H1 (cell line): ENCODE measurements at regions not wholly inside any gene's neighbourhood (a gene's known extent, or its start where the extent isn't known, plus 50 kb on each side); places are given as distances from the start of the nearest gene placed in this dataset.

Source experiments
- CTCF ChIA-PET: fragments of 300-600 bp; sonication (Branson Sonifier 250); formaldehyde crosslinking; loops from one replicate; lab custom pipeline; 2021; ENCODE audit not compliant: partially characterized antibody; lab: Charles Lee
- POLR2A ChIA-PET: fragments of 300-600 bp; sonication (Branson Sonifier 250); formaldehyde crosslinking; loops from one replicate; lab custom pipeline; 2021; ENCODE audit warnings: inconsistent platforms; ENCODE audit not compliant: partially characterized antibody; lab: Charles Lee
- DNase-seq, 2 experiments: peaks; one replicate each; pipeline versions ENCODE4 v3.0.0 to v3.0.0-alpha.2; 2010 to 2022; ENCODE audit warnings: low spot score in 2 of 2, low read depth in 1 of 2, mixed read lengths in 1 of 2
- FAIRE-seq: peaks from 2 replicates; lab custom pipeline; 2011; peaks lifted over from hg19 to GRCh38; lab: Jason Lieb, UNC
- H2AFZ ChIP-seq: 2 replicates; pipeline ENCODE4 v1.8.1; 2012; ENCODE audit warnings: low read length, inconsistent platforms
- H2AK5ac ChIP-seq: 2 replicates; pipeline ENCODE4 v1.6.1; 2013; ENCODE audit warnings: low read depth, low read length
- H2BK120ac ChIP-seq: replicated peaks from 2 replicates; pipeline ENCODE3; 2013; ENCODE audit warnings: low read depth, low read length, inconsistent platforms
- H2BK12ac ChIP-seq: 2 replicates; pipeline ENCODE4 v1.6.1; 2013; ENCODE audit warnings: low read depth, low read length
- H2BK15ac ChIP-seq: 2 replicates; pipeline ENCODE4 v1.6.1; 2013; ENCODE audit warnings: low read length
- H2BK20ac ChIP-seq: 2 replicates; pipeline ENCODE4 v1.6.1; 2013; ENCODE audit warnings: low read length
- H2BK5ac ChIP-seq: 2 replicates; pipeline ENCODE4 v1.6.1; 2013; ENCODE audit warnings: low read depth, low read length
- H3K14ac ChIP-seq: 2 replicates; pipeline ENCODE4 v1.6.1; 2013; ENCODE audit warnings: inconsistent platforms; ENCODE audit not compliant: insufficient read length
- H3K18ac ChIP-seq: 2 replicates; pipeline ENCODE4 v1.6.1; 2013; ENCODE audit warnings: low read length; ENCODE audit errors: extremely low read depth
- H3K23ac ChIP-seq: 2 replicates; pipeline ENCODE4 v1.6.1; 2013; ENCODE audit warnings: inconsistent platforms; ENCODE audit not compliant: insufficient read length
- H3K23me2 ChIP-seq: 2 replicates; pipeline ENCODE4 v1.6.1; 2013; ENCODE audit warnings: low read depth, low read length
- H3K27ac ChIP-seq: 2 replicates; pipeline ENCODE4 v1.6.1; 2011; ENCODE audit warnings: low read depth, low read length, inconsistent platforms
- H3K27me3 ChIP-seq, 4 experiments: replicated peaks in 1 of 4; 1 replicate in 1 of 4; 2 replicates in 3 of 4; pipeline versions ENCODE4 v1.6.1 to v1.8.1; 2011 to 2013; ENCODE audit warnings: low read length in 3 of 4, mild to moderate bottlenecking in 3 of 4, inconsistent platforms in 2 of 4, mixed read lengths in 2 of 4, moderate library complexity in 1 of 4; ENCODE audit not compliant: control insufficient read depth in 3 of 4, insufficient read depth in 3 of 4; ENCODE audit errors: extremely low read depth in 1 of 4
- H3K36me3 ChIP-seq, 4 experiments: 2 replicates each; pipeline versions ENCODE4 v1.6.1 to v1.8.1; 2011 to 2013; ENCODE audit warnings: mild to moderate bottlenecking in 4 of 4, low read length in 3 of 4, moderate library complexity in 2 of 4, control low read depth in 1 of 4, inconsistent platforms in 1 of 4; ENCODE audit not compliant: insufficient read depth in 4 of 4, control insufficient read depth in 2 of 4
- H3K4ac ChIP-seq: replicated peaks from 2 replicates; pipeline ENCODE3; 2013; ENCODE audit warnings: low read length, low read depth, mixed read lengths, inconsistent platforms; ENCODE audit not compliant: insufficient read length
- H3K4me1 ChIP-seq, 4 experiments: replicated peaks in 1 of 4; 1 replicate in 1 of 4; 2 replicates in 3 of 4; pipeline versions ENCODE4 v1.6.1 to v1.8.1; 2011 to 2013; ENCODE audit warnings: low read length in 3 of 4, inconsistent platforms in 2 of 4, mixed read lengths in 1 of 4; ENCODE audit not compliant: insufficient read depth in 4 of 4, control insufficient read depth in 3 of 4
- H3K4me2 ChIP-seq, 2 experiments: 2 replicates each; pipeline versions ENCODE4 v1.6.1 to v1.8.1; 2011 to 2013; ENCODE audit warnings: low read depth in 2 of 2, low read length in 2 of 2, control low read depth in 1 of 2, inconsistent platforms in 1 of 2, mild to moderate bottlenecking in 1 of 2; ENCODE audit not compliant: insufficient read depth in 1 of 2
- H3K4me3 ChIP-seq, 4 experiments: fragments of 200-600, 300-600 bp in 1 of 4; sonication (generic), shearing (Covaris generic), sonication (Bioruptor Twin) in 1 of 4; 2 replicates each; pipeline versions ENCODE4 v1.5.1 to v1.8.1; 2011 to 2016; ENCODE audit warnings: low read length in 4 of 4, low read depth in 3 of 4, control low read depth in 2 of 4, inconsistent platforms in 2 of 4, mild to moderate bottlenecking in 2 of 4, mixed read lengths in 1 of 4, moderate library complexity in 1 of 4; ENCODE audit not compliant: insufficient read depth in 2 of 4; ENCODE audit errors: extremely low read depth in 1 of 4
- H3K56ac ChIP-seq: replicated peaks from 2 replicates; pipeline ENCODE3; 2013; ENCODE audit warnings: low read depth, mild to moderate bottlenecking, mixed read lengths, low read length, inconsistent platforms; ENCODE audit not compliant: insufficient read length
- H3K79me1 ChIP-seq: 2 replicates; pipeline ENCODE4 v1.6.1; 2013; ENCODE audit warnings: low read depth, low read length, control low read depth
- H3K79me2 ChIP-seq, 2 experiments: 2 replicates each; pipeline versions ENCODE4 v1.6.1 to v1.8.1; 2012 to 2013; ENCODE audit warnings: low read length in 2 of 2, mild to moderate bottlenecking in 2 of 2, inconsistent platforms in 1 of 2; ENCODE audit not compliant: insufficient read depth in 2 of 2, control insufficient read depth in 1 of 2
- H3K9ac ChIP-seq, 4 experiments: replicated peaks in 1 of 4; 1 replicate in 1 of 4; 2 replicates in 3 of 4; pipeline versions ENCODE4 v1.6.1 to v1.8.1; 2011 to 2013; ENCODE audit warnings: low read depth in 3 of 4, low read length in 3 of 4, control low read depth in 2 of 4, mild to moderate bottlenecking in 2 of 4, moderate library complexity in 2 of 4, inconsistent platforms in 1 of 4; ENCODE audit errors: extremely low read depth in 1 of 4
- H3K9me3 ChIP-seq, 2 experiments: 2 replicates each; pipeline versions ENCODE4 v1.6.1 to v1.8.1; 2012 to 2013; ENCODE audit warnings: mild to moderate bottlenecking in 2 of 2, moderate library complexity in 2 of 2, control low read depth in 1 of 2, inconsistent platforms in 1 of 2, low read depth in 1 of 2, low read length in 1 of 2, mixed read lengths in 1 of 2; ENCODE audit not compliant: insufficient read depth in 2 of 2
- H4K20me1 ChIP-seq, 2 experiments: replicated peaks in 1 of 2; 2 replicates each; pipeline versions ENCODE3 to v1.8.1; 2011 to 2013; ENCODE audit warnings: inconsistent platforms in 2 of 2, low read length in 2 of 2, mild to moderate bottlenecking in 1 of 2; ENCODE audit not compliant: insufficient read depth in 2 of 2, control insufficient read depth in 1 of 2
- H4K5ac ChIP-seq: 2 replicates; pipeline ENCODE4 v1.6.1; 2013; ENCODE audit warnings: low read length, low read depth, mixed read lengths, inconsistent platforms; ENCODE audit not compliant: insufficient read length
- H4K8ac ChIP-seq: 2 replicates; pipeline ENCODE4 v1.8.0; 2013; ENCODE audit warnings: mild to moderate bottlenecking, moderate library complexity, low read length, inconsistent platforms; ENCODE audit not compliant: insufficient read depth; ENCODE audit errors: extremely low read depth
- H4K91ac ChIP-seq: replicated peaks from 2 replicates; pipeline ENCODE3; 2013; ENCODE audit warnings: low read length, mixed read lengths, inconsistent platforms; ENCODE audit not compliant: insufficient read length
- ATF3 ChIP-seq: IDR thresholded peaks from 2 replicates; pipeline ENCODE4 v1.6.1; 2011; ENCODE audit warnings: low read depth, mild to moderate bottlenecking, low read length; ENCODE audit not compliant: insufficient read depth
- GABPA ChIP-seq: IDR thresholded peaks from 2 replicates; pipeline ENCODE4 v1.6.1; 2011; ENCODE audit warnings: mild to moderate bottlenecking, low read length, moderate library complexity, borderline replicate concordance; ENCODE audit not compliant: insufficient read depth
- WGBS, 2 experiments: shearing (Covaris generic) in 1 of 2; methylation state at CpG; one replicate each; pipeline versions ENCODE4 v1.1.6 to v1.1.7; 2013 to 2015; ENCODE audit warnings: low lambda C conversion rate in 2 of 2, mixed read lengths in 2 of 2, inconsistent platforms in 1 of 2, low coverage in 1 of 2, missing lambda C conversion rate in 1 of 2; ENCODE audit not compliant: insufficient replicate concordance in 2 of 2, insufficient coverage in 1 of 2, insufficient read length in 1 of 2; ENCODE audit errors: extremely low coverage in 1 of 2, missing lambda C conversion rate in 1 of 2; 5-methylcytosine and 5-hydroxymethylcytosine counted together

- Histone ChIP-seq H3K79me1 (no peaks in the 10 kb centered on the region), H3K56ac (no peak overlapping the region), H3K9ac (no peak overlapping the region), H2BK5ac (no peak overlapping the region), H4K20me1 (no peaks in the 10 kb centered on the region), H3K4me1 (no peaks in the 10 kb centered on the region), H2BK20ac (no peak overlapping the region), H2AK5ac (no peak overlapping the region), H2BK120ac (no peak overlapping the region), H3K4me3 (no peak overlapping the region), H3K27me3 (no peaks in the 10 kb centered on the region), H3K4ac (no peak overlapping the region), H3K9me3 (no peaks in the 10 kb centered on the region), H4K91ac (no peak overlapping the region), H3K18ac (no peak overlapping the region), H3K79me2 (no peaks in the 10 kb centered on the region), H3K36me3 (no peaks in the 10 kb centered on the region), H3K4me2 (no peak overlapping the region), H3K23me2 (no peaks in the 10 kb centered on the region), H3K23ac (no peak overlapping the region), H2BK12ac (no peak overlapping the region), H4K8ac (no peak overlapping the region), H4K5ac (no peak overlapping the region), H3K27ac (no peak overlapping the region), H2AFZ (no peak overlapping the region), H3K14ac (no peak overlapping the region), H2BK15ac (no peak overlapping the region)
- DNase-seq (no peak), FAIRE-seq (no peak)
- ChIA-PET POLR2A (no interaction called here), CTCF (interaction anchor here (1.1 to 2.7 kb wide), 4 partner anchors 13 to 161 kb away, joined by 3 to 15 read pairs (median 4); no protein-coding TSS in a partner anchor)
- TF ChIP-seq ATF3 = no peak
- TF ChIP-seq GABPA = no peak
- WGBS, 2 experiments = 89% methylated on average over 3 of the region's 3 CpGs; no CpG with 5 or more reads in 1 of the 2 experiments
Measured at GRCh38 chr14:37712976-37713431, 117.6 kb downstream of the TTC6 start.
